Tibial nerve (tissue), 4 donors: ENCODE measurements at regions not wholly inside any gene's neighbourhood (a gene's known extent, or its start where the extent isn't known, plus 50 kb on each side); places are given as distances from the start of the nearest gene placed in this dataset.
A peak's percentile ranks its signal among the peaks of the same experiment; 100 is the strongest.

Source experiments
- DNase-seq, 2 donors: peaks; one replicate each; pipeline ENCODE4 v3.0.0-alpha.2; 2019; ENCODE audit warnings: low spot score in 2 of 2
- H3K27ac ChIP-seq, 4 donors: fragments of 200-600 bp; sonication (generic) in 3 of 4; one replicate each; pipeline ENCODE4 v1.5.1; 2017 to 2019; ENCODE audit warnings: mild to moderate bottlenecking in 1 of 4
- H3K27me3 ChIP-seq, 2 donors: fragments of 200-600 bp; sonication (generic) in 1 of 2; one replicate each; pipeline versions ENCODE4 v1.5.1 to v1.6.0; 2017 to 2019
- H3K36me3 ChIP-seq, 3 donors: fragments of 200-600 bp; sonication (generic); one replicate each; pipeline ENCODE4 v1.5.1; 2018 to 2019
- H3K4me1 ChIP-seq, 4 donors: fragments of 200-600 bp; sonication (generic) in 3 of 4; one replicate each; pipeline ENCODE4 v1.5.1; 2017 to 2019
- H3K4me3 ChIP-seq, 4 donors: fragments of 200-600 bp; sonication (generic) in 3 of 4; one replicate each; pipeline ENCODE4 v1.5.1; 2017 to 2019; ENCODE audit warnings: mild to moderate bottlenecking in 1 of 4, moderate library complexity in 1 of 4
- H3K9me3 ChIP-seq, 4 donors: fragments of 200-600 bp; sonication (generic) in 3 of 4; one replicate each; pipeline ENCODE4 v1.5.1; 2017 to 2019
- EP300 ChIP-seq, 2 donors: sonication (generic); formaldehyde crosslinking; IDR thresholded peaks; one replicate each; pipeline ENCODE4 v1.6.1; 2017; ENCODE audit warnings: antibody characterized with exemption in 2 of 2, mild to moderate bottlenecking in 1 of 2
- POLR2A ChIP-seq, 2 donors: fragments of 450-650 bp; IDR thresholded peaks; one replicate each; pipeline ENCODE4 v1.6.1; 2017; ENCODE audit warnings: antibody characterized with exemption in 2 of 2, mild to moderate bottlenecking in 2 of 2, moderate library complexity in 2 of 2
- WGBS, 2 donors: methylation state at CpG; one replicate each; pipeline ENCODE4 v1.1.5; 2018; 5-methylcytosine and 5-hydroxymethylcytosine counted together
- TF ChIP-seq, protein P1 (sequence below), 5 experiments: fragments of 200-600 bp in 3 of 5; fragments of 450-650 bp in 2 of 5; sonication (generic) in 3 of 5; IDR thresholded peaks; one replicate each; pipeline ENCODE4 v1.5.1; 2016 to 2019; ENCODE audit warnings: antibody characterized with exemption in 5 of 5, mild to moderate bottlenecking in 3 of 5, moderate library complexity in 2 of 5

DNA sequence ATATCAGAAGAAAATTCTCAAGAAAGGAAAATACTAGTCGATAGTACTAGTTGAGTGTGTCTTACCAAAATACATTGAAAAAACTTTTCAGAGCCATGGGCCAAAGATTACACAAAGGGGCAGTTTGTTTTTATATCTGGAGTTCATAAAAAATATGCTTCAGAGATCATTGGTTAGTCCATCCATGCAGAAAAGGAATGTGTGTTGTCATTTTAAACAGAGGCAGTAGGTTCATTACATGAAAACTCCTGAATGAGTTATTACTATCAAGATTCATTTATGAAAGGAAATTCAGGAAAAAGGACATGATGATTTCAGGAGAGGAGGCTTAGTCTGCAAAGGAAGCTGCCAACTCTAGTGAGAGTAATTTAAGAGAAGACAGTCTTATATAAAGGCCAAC, 354.8 kb downstream of the AEBP2 start:
- H3K4me1 ChIP-seq, result no peaks in the 10 kb centered on the region
- no peak for DNase-seq
- no peak overlapping the region for H3K27ac ChIP-seq
- no peak overlapping the region for H3K4me3 ChIP-seq
- no peaks in the 10 kb centered on the region for H3K9me3 ChIP-seq
- H3K27me3 ChIP-seq, result no peaks in the 10 kb centered on the region
- H3K36me3 ChIP-seq, result no peaks in the 10 kb centered on the region
- WGBS, 2 donors, result 20 to 24% methylated on average over 1 of the region's 1 CpG
- TF ChIP-seq, protein P1, sequence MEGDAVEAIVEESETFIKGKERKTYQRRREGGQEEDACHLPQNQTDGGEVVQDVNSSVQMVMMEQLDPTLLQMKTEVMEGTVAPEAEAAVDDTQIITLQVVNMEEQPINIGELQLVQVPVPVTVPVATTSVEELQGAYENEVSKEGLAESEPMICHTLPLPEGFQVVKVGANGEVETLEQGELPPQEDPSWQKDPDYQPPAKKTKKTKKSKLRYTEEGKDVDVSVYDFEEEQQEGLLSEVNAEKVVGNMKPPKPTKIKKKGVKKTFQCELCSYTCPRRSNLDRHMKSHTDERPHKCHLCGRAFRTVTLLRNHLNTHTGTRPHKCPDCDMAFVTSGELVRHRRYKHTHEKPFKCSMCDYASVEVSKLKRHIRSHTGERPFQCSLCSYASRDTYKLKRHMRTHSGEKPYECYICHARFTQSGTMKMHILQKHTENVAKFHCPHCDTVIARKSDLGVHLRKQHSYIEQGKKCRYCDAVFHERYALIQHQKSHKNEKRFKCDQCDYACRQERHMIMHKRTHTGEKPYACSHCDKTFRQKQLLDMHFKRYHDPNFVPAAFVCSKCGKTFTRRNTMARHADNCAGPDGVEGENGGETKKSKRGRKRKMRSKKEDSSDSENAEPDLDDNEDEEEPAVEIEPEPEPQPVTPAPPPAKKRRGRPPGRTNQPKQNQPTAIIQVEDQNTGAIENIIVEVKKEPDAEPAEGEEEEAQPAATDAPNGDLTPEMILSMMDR (IDR thresholded peaks at IDR 0.05), result no peak
- TF ChIP-seq POLR2A (IDR thresholded peaks at IDR 0.05) (no peak), EP300 (IDR thresholded peaks at IDR 0.05) (no peak)

DNA sequence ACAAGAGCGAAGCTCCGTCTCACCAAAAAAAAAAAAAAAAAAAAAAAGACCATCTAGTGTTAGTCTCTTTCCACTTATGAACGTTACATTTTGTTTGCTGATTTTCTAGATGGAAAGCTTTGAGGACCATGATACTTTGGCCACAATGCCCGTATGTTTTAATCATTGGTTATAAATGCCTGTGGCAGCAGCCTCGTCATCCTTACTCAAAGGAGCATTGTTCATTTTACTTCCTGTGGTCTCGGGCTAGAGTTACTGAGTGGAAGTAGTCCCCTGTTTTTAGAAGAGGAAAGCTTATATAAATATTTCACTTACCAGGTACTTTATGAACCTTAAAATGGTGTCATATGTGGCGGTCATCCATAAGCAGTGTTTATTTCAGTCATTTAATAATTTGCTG, 359.9 kb downstream of the AEBP2 start:
- H3K4me1 ChIP-seq, result peaks cover 0 to 3% (median 0%) of the 10 kb centered on the region in 4 donors
- 56 to 71% methylated on average over 7 of the region's 7 CpGs for WGBS, 2 donors
- no peak overlapping the region for H3K4me3 ChIP-seq
- H3K27ac ChIP-seq, result no peak overlapping the region
- H3K27me3 ChIP-seq, result no peaks in the 10 kb centered on the region
- H3K9me3 ChIP-seq, result no peaks in the 10 kb centered on the region
- no peak for TF ChIP-seq EP300 (IDR thresholded peaks at IDR 0.05)
- TF ChIP-seq, protein P1 (IDR thresholded peaks at IDR 0.05), result no peak
- TF ChIP-seq POLR2A (IDR thresholded peaks at IDR 0.05), result no peak
- H3K36me3 ChIP-seq, result no peaks in the 10 kb centered on the region
- no peak for DNase-seq

DNA sequence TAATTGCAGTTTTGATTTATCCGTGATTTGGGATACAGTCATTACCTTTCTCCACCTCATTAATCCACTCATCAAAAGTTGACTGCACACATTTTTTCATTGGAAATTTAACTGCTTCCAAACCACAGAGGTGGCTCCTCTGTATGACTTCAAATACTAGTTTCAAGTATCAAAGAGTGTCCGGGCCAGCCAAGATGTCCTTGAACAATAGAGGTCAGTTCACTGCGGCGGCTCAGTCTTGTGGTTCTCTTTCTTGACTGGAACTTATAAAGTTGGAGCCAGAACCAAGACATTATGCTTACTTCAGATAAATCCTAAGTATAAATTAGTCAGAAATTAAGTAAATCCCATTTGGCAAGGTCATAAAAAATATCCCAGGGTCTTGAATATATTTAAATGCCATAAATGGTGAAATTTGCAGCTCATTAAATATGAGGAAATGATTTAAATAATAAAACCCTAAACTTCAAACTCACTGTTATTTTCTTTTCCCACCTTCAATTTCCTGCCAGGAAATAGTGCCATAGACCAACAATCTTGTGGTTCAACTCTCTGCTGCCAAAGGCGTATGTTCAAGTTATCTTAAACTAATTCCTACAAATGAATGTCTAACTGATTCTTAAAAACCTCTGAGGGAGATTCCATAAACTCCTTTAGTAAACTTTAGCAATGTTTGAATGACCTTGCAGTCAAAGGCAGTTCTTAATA, 360.8 kb downstream of the AEBP2 start:
- no peak overlapping the region for H3K4me3 ChIP-seq
- H3K27ac ChIP-seq, result peak overlapping the region in 1 of 4 donors; percentile 33
- WGBS, 2 donors, result 57 to 64% methylated on average over 5 of the region's 5 CpGs
- H3K27me3 ChIP-seq, result no peaks in the 10 kb centered on the region
- no peaks in the 10 kb centered on the region for H3K36me3 ChIP-seq
- H3K9me3 ChIP-seq, result no peaks in the 10 kb centered on the region
- DNase-seq, result no peak
- peaks cover 0 to 3% (median 0%) of the 10 kb centered on the region in 4 donors for H3K4me1 ChIP-seq
- no peak for TF ChIP-seq EP300 (IDR thresholded peaks at IDR 0.05)
- TF ChIP-seq, protein P1 (IDR thresholded peaks at IDR 0.05), result no peak

DNA sequence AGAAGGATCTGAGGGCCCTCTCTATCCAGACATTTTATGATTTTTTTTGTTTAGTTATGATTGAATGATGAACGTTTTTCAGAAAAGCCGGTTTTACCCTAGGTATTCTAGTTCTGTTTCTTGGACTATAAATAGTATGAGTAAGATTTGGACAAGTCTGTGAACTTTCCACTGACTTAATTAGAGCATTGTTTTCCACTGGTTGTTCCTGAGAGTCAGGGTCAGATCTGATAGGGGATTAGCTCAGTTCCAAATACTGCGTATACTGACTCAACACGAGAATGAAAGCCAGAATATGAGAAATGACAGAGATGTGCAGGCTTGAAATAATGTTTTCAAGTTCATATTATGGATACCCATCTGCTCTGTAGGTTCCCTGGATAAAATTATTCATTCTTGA, 361.6 kb downstream of the AEBP2 start:
- DNase-seq, result no peak
- 43 to 53% methylated on average over 4 of the region's 4 CpGs for WGBS, 2 donors
- H3K9me3 ChIP-seq, result no peaks in the 10 kb centered on the region
- H3K27me3 ChIP-seq, result no peaks in the 10 kb centered on the region
- TF ChIP-seq, protein P1 (IDR thresholded peaks at IDR 0.05), result no peak
- TF ChIP-seq EP300 (IDR thresholded peaks at IDR 0.05), result no peak
- no peak for TF ChIP-seq POLR2A (IDR thresholded peaks at IDR 0.05)
- H3K27ac ChIP-seq, result peak overlapping the region in 1 of 4 donors; percentile 33
- no peak overlapping the region for H3K4me3 ChIP-seq
- peaks cover 0 to 3% (median 0%) of the 10 kb centered on the region in 4 donors for H3K4me1 ChIP-seq
- H3K36me3 ChIP-seq, result no peaks in the 10 kb centered on the region

DNA sequence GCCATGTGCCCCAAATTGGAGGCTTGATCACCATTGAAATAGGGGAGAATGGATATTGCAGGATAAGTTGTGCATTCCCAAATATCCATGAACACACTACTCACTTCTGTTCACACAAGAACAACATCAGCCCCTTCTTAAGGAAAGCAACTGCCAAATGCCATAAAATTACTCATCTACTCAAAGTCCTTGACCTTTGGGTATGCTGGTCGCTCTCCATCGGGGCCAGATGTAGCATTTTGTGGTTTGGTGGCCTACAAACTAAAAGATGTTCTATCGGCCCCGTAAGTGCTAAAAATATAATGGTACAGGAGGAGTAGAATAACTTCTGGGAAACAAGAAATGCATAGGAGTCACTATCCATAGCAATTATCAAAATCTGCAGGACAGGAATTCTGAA, 362.6 kb downstream of the AEBP2 start:
- no peak overlapping the region for H3K27ac ChIP-seq
- no peaks in the 10 kb centered on the region for H3K36me3 ChIP-seq
- H3K9me3 ChIP-seq, result no peaks in the 10 kb centered on the region
- TF ChIP-seq EP300 (IDR thresholded peaks at IDR 0.05), result no peak
- TF ChIP-seq POLR2A (IDR thresholded peaks at IDR 0.05), result no peak
- TF ChIP-seq, protein P1 (IDR thresholded peaks at IDR 0.05), result no peak
- WGBS, 2 donors, result 74 to 85% methylated on average over 4 of the region's 4 CpGs
- H3K27me3 ChIP-seq, result no peaks in the 10 kb centered on the region
- peaks cover 0 to 3% (median 0%) of the 10 kb centered on the region in 4 donors for H3K4me1 ChIP-seq
- DNase-seq, result no peak
- H3K4me3 ChIP-seq, result no peak overlapping the region
